NCI-H1436 (cell line): ENCODE measurements at regions not wholly inside any gene's neighbourhood (a gene's known extent, or its start where the extent isn't known, plus 50 kb on each side); places are given as distances from the start of the nearest gene placed in this dataset.

Experiments used
- DNase-seq: peaks from one replicate; lab custom pipeline; 2025; lab: John Stamatoyannopoulos, UW

GRCh38 chr4:14877246-14878225 is 124.7 kb upstream of the CPEB2 start:
- DNase-seq: no peak

GRCh38 chr4:14878681-14879080 is 123.6 kb upstream of the CPEB2 start:
- no peak for DNase-seq

GRCh38 chr4:14879683-14880082 is 122.6 kb upstream of the CPEB2 start:
- DNase-seq: no peak

- DNase-seq: no peak
Measured at GRCh38 chr4:14880805-14881204, 121.5 kb upstream of the CPEB2 start.

- no peak for DNase-seq
Measured at GRCh38 chr4:14883166-14883565, 119.1 kb upstream of the CPEB2 start.

GRCh38 chr4:14883661-14884060 is 118.6 kb upstream of the CPEB2 start:
- no peak for DNase-seq

GRCh38 chr4:14887842-14888433 is 114.3 kb upstream of the CPEB2 start:
- DNase-seq: no peak

- no peak for DNase-seq
Measured at GRCh38 chr4:14888790-14889572, 113.3 kb upstream of the CPEB2 start.

GRCh38 chr4:14892563-14892962 is 109.7 kb upstream of the CPEB2 start:
- no peak for DNase-seq

GRCh38 chr4:14893713-14894112 is 108.6 kb upstream of the CPEB2 start:
- no peak for DNase-seq

GRCh38 chr4:14894392-14895292 is 107.6 kb upstream of the CPEB2 start:
- no peak for DNase-seq

- no peak for DNase-seq
Measured at GRCh38 chr4:14896656-14897175, 105.6 kb upstream of the CPEB2 start.

- no peak for DNase-seq
Measured at GRCh38 chr4:14897217-14897616, 105.1 kb upstream of the CPEB2 start.

- no peak for DNase-seq
Measured at GRCh38 chr4:14898989-14899388, 103.3 kb upstream of the CPEB2 start.

- no peak for DNase-seq
Measured at GRCh38 chr4:14902342-14902741, 99.9 kb upstream of the CPEB2 start.

- no peak for DNase-seq
Measured at GRCh38 chr4:14903321-14903720, 99.0 kb upstream of the CPEB2 start.

- DNase-seq: no peak
Measured at GRCh38 chr4:14906805-14907204, 95.5 kb upstream of the CPEB2 start.

- DNase-seq: no peak
Measured at GRCh38 chr4:14908635-14909034, 93.6 kb upstream of the CPEB2 start.

- no peak for DNase-seq
Measured at GRCh38 chr4:14910411-14910810, 91.9 kb upstream of the CPEB2 start.

- DNase-seq: no peak
Measured at GRCh38 chr4:14912426-14912825, 89.9 kb upstream of the CPEB2 start.

GRCh38 chr4:14915018-14915417 is 87.3 kb upstream of the CPEB2 start:
- DNase-seq: no peak
